OCI-LY1 (cell line): ENCODE measurements at regions not wholly inside any gene's neighbourhood (a gene's known extent, or its start where the extent isn't known, plus 50 kb on each side); places are given as distances from the start of the nearest gene placed in this dataset.

Experiments
- CTCF ChIP-seq: fragments of 200-600 bp; sonication (generic), shearing (Covaris generic); IDR thresholded peaks from 2 replicates; pipeline ENCODE4 v1.5.1; 2017; ENCODE audit warnings: mild to moderate bottlenecking, antibody characterized with exemption, low read length, moderate library complexity, mixed read lengths
- EZH2 ChIP-seq: fragments of 200-600 bp; sonication (generic), shearing (Covaris generic); IDR thresholded peaks from 2 replicates; pipeline ENCODE4 v1.8.0; 2017; ENCODE audit warnings: borderline replicate concordance, mixed run types, mild to moderate bottlenecking, antibody characterized with exemption, low read length, moderate library complexity, mixed read lengths

- TF ChIP-seq CTCF = no peak
- no peak for TF ChIP-seq EZH2
Measured at GRCh38 chr12:19616781-19617180, 177.5 kb downstream of the AEBP2 start.
